ENCODE measurements at regions not wholly inside any gene's neighbourhood (a gene's known extent, or its start where the extent isn't known, plus 50 kb on each side); places are given as distances from the start of the nearest gene placed in this dataset.
"Not testable (repeated sequence)": the region's sequence is repeated elsewhere in the genome, so short reads cannot be mapped to it uniquely, and the experiment has no call there.

GRCh38 chr6:104675161-104675560 is 184.6 kb downstream of the HACE1 start:
- not testable (repeated sequence) for TF ChIP-seq EZH2 (IDR thresholded peaks at IDR 0.05; ENCODE audit: borderline replicate concordance, low read length); CTCF (conservative IDR thresholded peaks at IDR 0.05 in 1 of 2, IDR thresholded peaks at IDR 0.05 in 1 of 2; ENCODE audit: extremely low read depth in 1 of 2, insufficient read depth in 1 of 2, low read depth in 1 of 2, low read length in 2 of 2)
